ENCODE measurements at regions not wholly inside any gene's neighbourhood (a gene's known extent, or its start where the extent isn't known, plus 50 kb on each side); places are given as distances from the start of the nearest gene placed in this dataset.

DNA sequence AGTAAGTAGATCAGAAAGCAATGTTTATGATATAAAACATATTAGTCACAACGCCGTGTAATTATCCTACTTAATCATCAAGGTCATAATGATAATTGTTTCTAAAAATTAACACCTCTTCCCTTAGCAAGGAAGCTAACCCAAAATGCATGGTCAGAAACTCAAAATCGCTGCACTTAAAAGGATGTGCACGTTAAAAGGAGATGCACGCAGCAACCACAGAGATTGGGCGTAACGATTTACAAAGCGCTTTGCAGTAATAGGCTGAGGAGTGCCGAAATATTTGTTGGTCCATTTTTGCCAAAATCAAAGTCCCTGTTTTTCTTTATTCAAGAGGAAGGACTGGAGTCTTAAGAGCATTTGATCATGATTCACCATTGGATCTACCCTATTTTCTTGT lies 1077.2 kb downstream of the VRK1 start:
- H3K27ac ChIP-seq: no peak overlapping the region
- TF ChIP-seq, protein P1, sequence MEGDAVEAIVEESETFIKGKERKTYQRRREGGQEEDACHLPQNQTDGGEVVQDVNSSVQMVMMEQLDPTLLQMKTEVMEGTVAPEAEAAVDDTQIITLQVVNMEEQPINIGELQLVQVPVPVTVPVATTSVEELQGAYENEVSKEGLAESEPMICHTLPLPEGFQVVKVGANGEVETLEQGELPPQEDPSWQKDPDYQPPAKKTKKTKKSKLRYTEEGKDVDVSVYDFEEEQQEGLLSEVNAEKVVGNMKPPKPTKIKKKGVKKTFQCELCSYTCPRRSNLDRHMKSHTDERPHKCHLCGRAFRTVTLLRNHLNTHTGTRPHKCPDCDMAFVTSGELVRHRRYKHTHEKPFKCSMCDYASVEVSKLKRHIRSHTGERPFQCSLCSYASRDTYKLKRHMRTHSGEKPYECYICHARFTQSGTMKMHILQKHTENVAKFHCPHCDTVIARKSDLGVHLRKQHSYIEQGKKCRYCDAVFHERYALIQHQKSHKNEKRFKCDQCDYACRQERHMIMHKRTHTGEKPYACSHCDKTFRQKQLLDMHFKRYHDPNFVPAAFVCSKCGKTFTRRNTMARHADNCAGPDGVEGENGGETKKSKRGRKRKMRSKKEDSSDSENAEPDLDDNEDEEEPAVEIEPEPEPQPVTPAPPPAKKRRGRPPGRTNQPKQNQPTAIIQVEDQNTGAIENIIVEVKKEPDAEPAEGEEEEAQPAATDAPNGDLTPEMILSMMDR (IDR thresholded peaks at IDR 0.05): no peak
- TF ChIP-seq ZFX (IDR thresholded peaks at IDR 0.05; ENCODE audit: borderline replicate concordance): no peak

- no peak overlapping the region for H3K27ac ChIP-seq
- TF ChIP-seq ZFX (IDR thresholded peaks at IDR 0.05; ENCODE audit: borderline replicate concordance): no peak
- TF ChIP-seq, protein P1 (IDR thresholded peaks at IDR 0.05): no peak
Observed at GRCh38 chr14:97878206-97878605, 1081.0 kb downstream of the VRK1 start.

DNA sequence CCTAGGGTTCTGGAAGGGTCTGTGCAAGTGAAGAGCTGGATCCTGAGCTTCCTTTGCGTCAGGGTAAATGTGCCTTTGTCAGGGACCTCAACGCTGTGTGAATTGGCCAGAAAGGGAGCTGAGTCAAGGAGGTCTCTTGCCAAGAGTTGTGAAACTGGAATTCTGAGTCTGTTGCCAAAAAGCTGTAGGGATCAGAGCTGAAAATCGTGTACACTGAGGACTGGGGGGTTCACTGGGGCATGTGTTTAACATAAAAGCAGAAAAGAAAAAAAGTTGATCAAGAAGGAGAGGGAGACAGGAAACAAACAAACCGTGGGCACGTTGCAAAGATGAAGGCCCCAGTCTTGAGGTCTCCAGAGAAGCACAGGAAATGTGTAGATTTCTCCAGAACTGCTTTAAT lies 1081.5 kb downstream of the VRK1 start:
- TF ChIP-seq, protein P1 (IDR thresholded peaks at IDR 0.05): no peak
- no peak for TF ChIP-seq ZFX (IDR thresholded peaks at IDR 0.05; ENCODE audit: borderline replicate concordance)
- no peak overlapping the region for H3K27ac ChIP-seq

- no peak for TF ChIP-seq ZFX (IDR thresholded peaks at IDR 0.05; ENCODE audit: borderline replicate concordance)
- TF ChIP-seq, protein P1 (IDR thresholded peaks at IDR 0.05): no peak
- H3K27ac ChIP-seq: no peak overlapping the region
Observed at GRCh38 chr14:97887690-97888089, 1090.5 kb downstream of the VRK1 start.

GRCh38 chr14:97888331-97888730 lies 1091.1 kb downstream of the VRK1 start:
- H3K27ac ChIP-seq: no peak overlapping the region
- no peak for TF ChIP-seq ZFX (IDR thresholded peaks at IDR 0.05; ENCODE audit: borderline replicate concordance)
- TF ChIP-seq, protein P1 (IDR thresholded peaks at IDR 0.05): no peak

DNA sequence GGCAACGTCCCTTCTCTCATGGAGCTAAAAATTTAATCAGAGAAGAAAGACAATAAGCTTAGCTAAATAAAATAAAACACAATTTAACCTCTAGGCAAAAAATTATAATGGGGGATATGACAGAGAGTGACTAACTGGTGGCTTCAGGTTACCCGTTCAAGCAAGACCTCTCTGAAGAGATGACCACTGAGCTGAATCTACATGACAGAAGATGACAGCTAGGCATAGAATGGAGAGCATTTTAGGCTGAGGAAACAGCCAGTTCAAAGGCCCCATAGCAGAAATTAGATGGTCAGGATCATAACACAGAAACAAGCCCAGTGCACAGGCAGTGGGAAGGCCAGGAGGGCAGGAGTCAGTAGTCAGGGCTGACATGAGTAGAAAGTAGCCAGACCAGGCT lies 1094.3 kb downstream of the VRK1 start:
- H3K27ac ChIP-seq: no peak overlapping the region
- TF ChIP-seq ZFX (IDR thresholded peaks at IDR 0.05; ENCODE audit: borderline replicate concordance): no peak
- TF ChIP-seq, protein P1 (IDR thresholded peaks at IDR 0.05): no peak

DNA sequence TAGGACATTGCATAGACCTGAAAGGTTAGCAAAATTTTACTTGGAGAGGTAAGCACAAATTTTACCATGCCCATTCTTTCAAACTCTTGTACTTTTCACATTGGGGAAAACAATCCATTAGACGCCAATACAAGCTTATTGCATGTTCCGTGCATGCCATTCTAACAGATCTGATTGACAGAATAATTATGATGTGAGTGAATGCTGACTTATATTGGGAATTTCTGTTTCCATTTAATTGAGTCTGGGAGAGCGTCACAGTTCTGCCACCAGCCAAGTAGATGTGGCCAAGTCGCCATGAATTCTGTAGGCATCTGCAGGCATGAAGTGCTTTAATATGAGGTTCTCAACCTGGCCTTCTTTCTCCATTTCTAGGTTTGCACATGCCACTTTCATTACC lies 1097.4 kb downstream of the VRK1 start:
- no peak for TF ChIP-seq ZFX (IDR thresholded peaks at IDR 0.05; ENCODE audit: borderline replicate concordance)
- TF ChIP-seq, protein P1 (IDR thresholded peaks at IDR 0.05): no peak
- no peak overlapping the region for H3K27ac ChIP-seq
